CD4-positive, alpha-beta memory T cell (primary cell): ENCODE measurements at regions not wholly inside any gene's neighbourhood (a gene's known extent, or its start where the extent isn't known, plus 50 kb on each side); places are given as distances from the start of the nearest gene placed in this dataset.

Experiments
- CTCF ChIA-PET: fragments of 350-600 bp; sonication (Branson Sonifier 250); formaldehyde crosslinking; loops from one replicate; lab custom pipeline; 2021; ENCODE audit warnings: inconsistent platforms; ENCODE audit not compliant: partially characterized antibody; lab: Charles Lee
- POLR2A ChIA-PET: fragments of 350-600 bp; sonication (Branson Sonifier 250); formaldehyde crosslinking; loops from one replicate; lab custom pipeline; 2021; ENCODE audit not compliant: partially characterized antibody; lab: Charles Lee
- DNase-seq, 5 donors: peaks; one replicate each; pipeline versions ENCODE4 v3.0.0 to v3.0.0-alpha.2; 2020 to 2022; ENCODE audit warnings: mixed read lengths in 1 of 5
- H3K27ac ChIP-seq: one replicate; pipeline ENCODE4 v1.7.0; 2013; ENCODE audit warnings: low read depth, low read length
- H3K27me3 ChIP-seq: 2 replicates; pipeline ENCODE4 v1.7.0; 2013; ENCODE audit warnings: mild to moderate bottlenecking, low read length, moderate library complexity; ENCODE audit not compliant: insufficient read depth
- H3K36me3 ChIP-seq: 2 replicates; pipeline ENCODE4 v1.7.0; 2013; ENCODE audit warnings: mild to moderate bottlenecking, low read length, moderate library complexity; ENCODE audit not compliant: insufficient read depth
- H3K4me1 ChIP-seq: 2 replicates; pipeline ENCODE4 v1.7.0; 2013; ENCODE audit warnings: mild to moderate bottlenecking, low read length, moderate library complexity; ENCODE audit not compliant: insufficient read depth
- H3K4me3 ChIP-seq, 2 donors: one replicate each; pipeline ENCODE4 v1.7.0; 2013; ENCODE audit warnings: low read length in 2 of 2, mild to moderate bottlenecking in 1 of 2
- H3K9me3 ChIP-seq, 2 donors: one replicate each; pipeline ENCODE4 v1.7.0; 2013; ENCODE audit warnings: low read length in 2 of 2, control low read depth in 1 of 2; ENCODE audit not compliant: control insufficient read depth in 1 of 2
- H3K27ac Mint-ChIP-seq, 7 donors: one replicate each; pipeline ENCODE4 v1.8.0; 2020 to 2021; ENCODE audit warnings: mixed read lengths in 7 of 7, mild to moderate bottlenecking in 6 of 7, inconsistent platforms in 3 of 7, moderate library complexity in 3 of 7
- H3K27me3 Mint-ChIP-seq, 2 donors: one replicate each; pipeline ENCODE4 v1.8.0; 2020 to 2021; ENCODE audit warnings: mixed read lengths in 2 of 2
- H3K36me3 Mint-ChIP-seq, 2 donors: one replicate each; pipeline ENCODE4 v1.8.0; 2020 to 2021; ENCODE audit warnings: mixed read lengths in 2 of 2, inconsistent platforms in 1 of 2, mild to moderate bottlenecking in 1 of 2
- H3K4me1 Mint-ChIP-seq, 4 donors: one replicate each; pipeline ENCODE4 v1.8.0; 2020 to 2021; ENCODE audit warnings: mixed read lengths in 4 of 4, mild to moderate bottlenecking in 1 of 4
- H3K4me3 Mint-ChIP-seq, 8 donors: one replicate each; pipeline ENCODE4 v1.8.0; 2020 to 2021; ENCODE audit warnings: mixed read lengths in 8 of 8, mild to moderate bottlenecking in 7 of 8, moderate library complexity in 6 of 8, inconsistent platforms in 3 of 8
- H3K9me3 Mint-ChIP-seq, 8 donors: one replicate each; pipeline ENCODE4 v1.8.0; 2020 to 2021; ENCODE audit warnings: mixed read lengths in 8 of 8, mild to moderate bottlenecking in 5 of 8, inconsistent platforms in 3 of 8, moderate library complexity in 1 of 8
- intact Hi-C: fragments of 100-400 bp; cut with micrococcal nuclease; formaldehyde crosslinking; loops from one replicate; pipeline ENCODE4 v1.15.1; 2023

DNA sequence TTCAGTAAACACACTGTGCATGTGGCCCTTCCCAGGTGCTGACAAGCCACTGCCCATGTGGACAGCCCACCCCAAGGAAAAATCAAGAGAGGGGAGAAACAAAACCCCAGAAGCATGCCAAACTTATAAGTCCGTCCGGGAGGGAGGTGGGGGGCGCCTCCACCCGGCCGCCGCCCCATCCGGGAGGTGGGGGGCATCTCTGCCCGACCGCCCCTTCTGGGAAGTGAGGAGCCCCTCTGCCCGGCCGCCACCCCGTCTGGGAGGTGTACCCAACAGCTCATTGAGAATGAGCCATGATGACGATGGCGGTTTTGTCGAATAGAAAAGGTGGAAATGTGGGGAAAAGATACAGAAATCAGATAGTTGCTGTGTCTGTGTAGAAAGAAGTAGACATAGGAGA is 53.8 kb upstream of the C2CD4B start:
- H3K27me3 ChIP-seq = no peaks in the 10 kb centered on the region
- no peaks in the 10 kb centered on the region for H3K36me3 ChIP-seq
- Mint-ChIP-seq H3K27me3 (peaks cover 0 to 12% of the 10 kb centered on the region in 2 donors), H3K36me3 (peaks cover 0 to 1% of the 10 kb centered on the region in 2 donors), H3K4me1 (peaks cover 0 to 9% (median under 1%) of the 10 kb centered on the region in 4 donors), H3K4me3 (no peak overlapping the region), H3K27ac (no peak overlapping the region), H3K9me3 (peaks cover 0 to 28% (median 18%) of the 10 kb centered on the region in 8 donors)
- no peaks in the 10 kb centered on the region for H3K4me1 ChIP-seq
- no peak for DNase-seq
- no peaks in the 10 kb centered on the region for H3K9me3 ChIP-seq
- H3K27ac ChIP-seq = no peak overlapping the region
- H3K4me3 ChIP-seq = no peak overlapping the region
- ChIA-PET POLR2A (no interaction called here), CTCF (no interaction called here)
- intact Hi-C loops = no loop called here

DNA sequence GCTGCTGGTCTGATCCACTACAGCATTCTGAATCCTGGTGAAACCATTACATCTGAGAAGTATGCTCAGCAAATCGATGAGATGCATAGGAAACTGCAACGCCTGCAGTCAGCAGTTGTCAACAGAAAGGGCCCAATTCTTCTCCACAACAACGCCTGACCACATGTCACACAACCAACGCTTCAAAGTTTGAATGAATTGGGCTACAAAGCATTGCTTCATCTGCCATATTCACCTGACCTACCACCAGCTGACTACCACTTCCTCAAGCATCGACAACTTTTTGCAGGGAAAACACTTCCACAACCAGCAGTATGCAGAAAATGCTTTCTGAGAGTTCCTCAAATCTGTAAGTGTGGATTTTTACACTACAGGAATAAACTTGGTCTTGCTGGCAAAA is 54.7 kb upstream of the C2CD4B start:
- H3K9me3 ChIP-seq = no peaks in the 10 kb centered on the region
- peaks cover 0 to 9% (median under 1%) of the 10 kb centered on the region in 4 donors for H3K4me1 Mint-ChIP-seq
- H3K9me3 Mint-ChIP-seq = peaks cover 0 to 28% (median 18%) of the 10 kb centered on the region in 8 donors

GRCh38 chr15:62223020-62223419 is 57.9 kb upstream of the C2CD4B start:
- Histone ChIP-seq H3K27ac (no peak overlapping the region), H3K27me3 (no peaks in the 10 kb centered on the region), H3K4me3 (no peak overlapping the region), H3K9me3 (no peaks in the 10 kb centered on the region), H3K36me3 (no peaks in the 10 kb centered on the region), H3K4me1 (no peaks in the 10 kb centered on the region)
- intact Hi-C loops = no loop called here
- peak overlapping the region in 1 of 8 donors; percentile 40 for H3K4me3 Mint-ChIP-seq
- no peaks in the 10 kb centered on the region for H3K36me3 Mint-ChIP-seq
- DNase-seq = no peak
- H3K4me1 Mint-ChIP-seq = peaks cover 0 to 9% (median under 1%) of the 10 kb centered on the region in 4 donors
- peaks cover 0 to 8% (median under 1%) of the 10 kb centered on the region in 8 donors for H3K9me3 Mint-ChIP-seq
- peak overlapping the region in 4 of 7 donors; percentile 8 to 49 (median 24) for H3K27ac Mint-ChIP-seq
- H3K27me3 Mint-ChIP-seq = peaks cover 0 to 14% of the 10 kb centered on the region in 2 donors
- ChIA-PET POLR2A (interaction anchor here (1.0 to 1.1 kb wide), 2 partner anchors 8 to 58 kb away, joined by 3 read pairs; partner anchors contain the start of gene C2CD4B), CTCF (no interaction called here)

More for the DNA sequence above, 54.7 kb upstream of the C2CD4B start:
- Mint-ChIP-seq H3K4me3 (no peak overlapping the region), H3K27ac (no peak overlapping the region), H3K36me3 (peaks cover 0 to 1% of the 10 kb centered on the region in 2 donors), H3K27me3 (peaks cover 0 to 12% of the 10 kb centered on the region in 2 donors)
- DNase-seq = no peak
- no peaks in the 10 kb centered on the region for H3K27me3 ChIP-seq
- H3K36me3 ChIP-seq = no peaks in the 10 kb centered on the region
- H3K4me1 ChIP-seq = no peaks in the 10 kb centered on the region
- POLR2A ChIA-PET = no interaction called here
- intact Hi-C loops = no loop called here
- H3K27ac ChIP-seq = no peak overlapping the region
- no peak overlapping the region for H3K4me3 ChIP-seq
- CTCF ChIA-PET = interaction anchor here (1.9 kb wide), 1 partner anchor 34 kb away, joined by 4 read pairs; no protein-coding TSS in a partner anchor

- ChIA-PET CTCF (no interaction called here), POLR2A (no interaction called here)
- Histone ChIP-seq H3K27ac (no peak overlapping the region), H3K27me3 (no peaks in the 10 kb centered on the region), H3K36me3 (no peaks in the 10 kb centered on the region), H3K4me3 (no peak overlapping the region), H3K4me1 (no peaks in the 10 kb centered on the region), H3K9me3 (no peaks in the 10 kb centered on the region)
- Mint-ChIP-seq H3K9me3 (peaks cover 0 to 2% (median 0%) of the 10 kb centered on the region in 8 donors), H3K36me3 (no peaks in the 10 kb centered on the region), H3K27me3 (peaks cover 7 to 13% of the 10 kb centered on the region in 2 donors), H3K4me1 (no peaks in the 10 kb centered on the region), H3K4me3 (no peak overlapping the region), H3K27ac (no peak overlapping the region)
- no peak for DNase-seq
- intact Hi-C loops = no loop called here
These were observed 63.5 kb upstream of the C2CD4B start for GRCh38 chr15:62228604-62229003.

DNA sequence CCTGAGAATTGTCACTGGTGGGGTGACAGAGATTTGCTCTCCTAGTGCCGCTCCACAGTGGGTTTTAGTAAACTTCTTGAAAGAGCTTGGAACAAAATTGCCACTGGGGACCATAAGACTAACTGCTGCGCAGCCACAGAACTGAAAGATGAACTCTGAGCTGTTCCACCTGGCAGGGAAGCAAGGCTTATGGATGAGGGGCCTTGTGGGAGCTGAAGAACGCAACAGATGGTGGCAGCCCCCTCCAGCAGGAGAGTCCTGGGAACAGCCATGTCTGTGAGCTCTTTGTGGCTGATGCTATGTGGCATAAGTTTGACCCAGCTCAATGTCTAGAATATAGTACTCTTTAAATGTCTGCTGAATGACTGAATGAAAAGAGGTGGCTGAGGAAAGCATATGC is 66.8 kb upstream of the C2CD4B start:
- H3K27me3 Mint-ChIP-seq = peaks cover 7 to 15% of the 10 kb centered on the region in 2 donors
- H3K27ac Mint-ChIP-seq = no peak overlapping the region
- no peak overlapping the region for H3K4me3 Mint-ChIP-seq
- no peak overlapping the region for H3K27ac ChIP-seq
- H3K4me1 Mint-ChIP-seq = no peaks in the 10 kb centered on the region
- peaks cover 0 to 3% (median 0%) of the 10 kb centered on the region in 8 donors for H3K9me3 Mint-ChIP-seq
- no peaks in the 10 kb centered on the region for H3K36me3 Mint-ChIP-seq
- H3K36me3 ChIP-seq = no peaks in the 10 kb centered on the region
- no peaks in the 10 kb centered on the region for H3K9me3 ChIP-seq
- no peak for DNase-seq
- no peak overlapping the region for H3K4me3 ChIP-seq
- intact Hi-C loops = no loop called here
- no peaks in the 10 kb centered on the region for H3K27me3 ChIP-seq
- POLR2A ChIA-PET = no interaction called here
- no peaks in the 10 kb centered on the region for H3K4me1 ChIP-seq
- CTCF ChIA-PET = no interaction called here

GRCh38 chr15:62240121-62241096 is 75.3 kb upstream of the C2CD4B start:
- peaks cover 0 to 3% of the 10 kb centered on the region in 2 donors for H3K27me3 Mint-ChIP-seq
- Histone ChIP-seq H3K27ac (no peak overlapping the region), H3K27me3 (no peaks in the 10 kb centered on the region), H3K4me3 (no peak overlapping the region), H3K4me1 (no peaks in the 10 kb centered on the region), H3K36me3 (no peaks in the 10 kb centered on the region), H3K9me3 (no peaks in the 10 kb centered on the region)
- no peaks in the 10 kb centered on the region for H3K36me3 Mint-ChIP-seq
- ChIA-PET POLR2A (no interaction called here), CTCF (interaction anchor here (0.7 to 1.8 kb wide), 2 partner anchors 13 kb away, joined by 3 to 5 read pairs; no protein-coding TSS in a partner anchor)
- H3K9me3 Mint-ChIP-seq = peaks cover 0 to 5% (median 2%) of the 10 kb centered on the region in 8 donors
- DNase-seq = no peak
- H3K27ac Mint-ChIP-seq = no peak overlapping the region
- no peaks in the 10 kb centered on the region for H3K4me1 Mint-ChIP-seq
- H3K4me3 Mint-ChIP-seq = no peak overlapping the region
- intact Hi-C loops = no loop called here

- H3K9me3 ChIP-seq = no peaks in the 10 kb centered on the region
- H3K9me3 Mint-ChIP-seq = peaks cover 0 to 5% (median 2%) of the 10 kb centered on the region in 8 donors
- H3K27me3 Mint-ChIP-seq = peaks cover 0 to 3% of the 10 kb centered on the region in 2 donors
- no peaks in the 10 kb centered on the region for H3K27me3 ChIP-seq
- ChIA-PET POLR2A (no interaction called here), CTCF (interaction anchor here (1.8 kb wide), 1 partner anchor 12 kb away, joined by 5 read pairs; no protein-coding TSS in a partner anchor)
- H3K36me3 ChIP-seq = no peaks in the 10 kb centered on the region
- no peak overlapping the region for H3K27ac ChIP-seq
- H3K4me1 ChIP-seq = no peaks in the 10 kb centered on the region
- no peak overlapping the region for H3K4me3 Mint-ChIP-seq
- DNase-seq = no peak
- no peak overlapping the region for H3K27ac Mint-ChIP-seq
- H3K36me3 Mint-ChIP-seq = no peaks in the 10 kb centered on the region
- H3K4me1 Mint-ChIP-seq = no peaks in the 10 kb centered on the region
- H3K4me3 ChIP-seq = no peak overlapping the region
- intact Hi-C loops = no loop called here
These were observed 76.2 kb upstream of the C2CD4B start for GRCh38 chr15:62241135-62241770.
